IPS-NIHi11 (cell line): ENCODE measurements at regions not wholly inside any gene's neighbourhood (a gene's known extent, or its start where the extent isn't known, plus 50 kb on each side); places are given as distances from the start of the nearest gene placed in this dataset.

ENCODE experiments used
- DNase-seq: peaks from one replicate; pipeline ENCODE4 v3.0.0; 2012; ENCODE audit warnings: mixed read lengths, low spot score

GRCh38 chr4:178414881-178415446 is 972.7 kb upstream of the AGA start:
- DNase-seq, result no peak

GRCh38 chr4:178415925-178416324 is 973.7 kb upstream of the AGA start:
- no peak for DNase-seq

- DNase-seq, result no peak
Observed at GRCh38 chr4:178423366-178423765, 981.1 kb upstream of the AGA start.

- DNase-seq, result no peak
Observed at GRCh38 chr4:178426871-178427270, 984.6 kb upstream of the AGA start.

GRCh38 chr4:178427663-178428062 is 985.4 kb upstream of the AGA start:
- DNase-seq, result no peak

GRCh38 chr4:178448372-178449035 is 1006.3 kb upstream of the AGA start:
- DNase-seq, result no peak

- no peak for DNase-seq
Observed at GRCh38 chr4:178450614-178451013, 1008.4 kb upstream of the AGA start.

GRCh38 chr4:178453057-178453456 is 1010.8 kb upstream of the AGA start:
- DNase-seq, result no peak

- DNase-seq, result no peak
Observed at GRCh38 chr4:178457286-178457685, 1015.0 kb upstream of the AGA start.

GRCh38 chr4:178462710-178463109 is 1020.5 kb upstream of the AGA start:
- no peak for DNase-seq

GRCh38 chr4:178463747-178464146 is 1021.5 kb upstream of the AGA start:
- no peak for DNase-seq

GRCh38 chr4:178470996-178471784 is 1029.0 kb upstream of the AGA start:
- DNase-seq, result peak; percentile 14

- no peak for DNase-seq
Observed at GRCh38 chr4:178471994-178472393, 1029.8 kb upstream of the AGA start.

- no peak for DNase-seq
Observed at GRCh38 chr4:178480105-178480504, 1037.9 kb upstream of the AGA start.

- no peak for DNase-seq
Observed at GRCh38 chr4:178480881-178481280, 1038.6 kb upstream of the AGA start.

- no peak for DNase-seq
Observed at GRCh38 chr4:178481564-178481963, 1039.3 kb upstream of the AGA start.

GRCh38 chr4:178523038-178523437 is 1080.8 kb upstream of the AGA start:
- DNase-seq, result no peak

GRCh38 chr4:178535939-178536579 is 1093.8 kb upstream of the AGA start:
- DNase-seq, result no peak

GRCh38 chr4:178553201-178553600 is 1111.0 kb upstream of the AGA start:
- DNase-seq, result no peak

GRCh38 chr4:178554352-178554751 is 1112.1 kb upstream of the AGA start:
- no peak for DNase-seq

GRCh38 chr4:178556796-178557195 is 1114.6 kb upstream of the AGA start:
- no peak for DNase-seq

- DNase-seq, result peak; percentile 28
Observed at GRCh38 chr4:178577933-178578332, 1135.7 kb upstream of the AGA start.
